ENCODE measurements at regions not wholly inside any gene's neighbourhood (a gene's known extent, or its start where the extent isn't known, plus 50 kb on each side); places are given as distances from the start of the nearest gene placed in this dataset.

- no peak for DNase-seq (ENCODE audit: low read depth)
- TF ChIP-seq CTCF (IDR thresholded peaks at IDR 0.05; ENCODE audit: low read depth, low read length, missing control alignments) = no peak
- H3K4me3 ChIP-seq (ENCODE audit: low read depth, low read length) = no peak overlapping the region
Measured at GRCh38 chr7:136807598-136807997, 60.9 kb upstream of the CHRM2 start.

GRCh38 chr7:136803028-136803427, 65.4 kb upstream of the CHRM2 start:
- H3K4me3 ChIP-seq (ENCODE audit: low read depth, low read length) = no peak overlapping the region
- no peak for TF ChIP-seq CTCF (IDR thresholded peaks at IDR 0.05; ENCODE audit: low read depth, low read length, missing control alignments)
- no peak for DNase-seq (ENCODE audit: low read depth)

GRCh38 chr7:136783934-136784333, 84.5 kb upstream of the CHRM2 start:
- TF ChIP-seq CTCF (IDR thresholded peaks at IDR 0.05; ENCODE audit: low read depth, low read length, missing control alignments) = no peak

GRCh38 chr7:136741941-136742340, 126.5 kb upstream of the CHRM2 start:
- no peak overlapping the region for H3K4me3 ChIP-seq (ENCODE audit: low read depth, low read length)
- no peak for DNase-seq (ENCODE audit: low read depth)
- no peak for TF ChIP-seq CTCF (IDR thresholded peaks at IDR 0.05; ENCODE audit: low read depth, low read length, missing control alignments)

More at GRCh38 chr7:136783934-136784333, 84.5 kb upstream of the CHRM2 start:
- DNase-seq (ENCODE audit: low read depth) = no peak
- no peak overlapping the region for H3K4me3 ChIP-seq (ENCODE audit: low read depth, low read length)

- no peak for DNase-seq (ENCODE audit: low read depth)
- no peak overlapping the region for H3K4me3 ChIP-seq (ENCODE audit: low read depth, low read length)
- no peak for TF ChIP-seq CTCF (IDR thresholded peaks at IDR 0.05; ENCODE audit: low read depth, low read length, missing control alignments)
Measured at GRCh38 chr7:136728945-136729344, 139.5 kb upstream of the CHRM2 start.

GRCh38 chr7:136726460-136726859, 142.0 kb upstream of the CHRM2 start:
- no peak for DNase-seq (ENCODE audit: low read depth)
- H3K4me3 ChIP-seq (ENCODE audit: low read depth, low read length) = no peak overlapping the region
- no peak for TF ChIP-seq CTCF (IDR thresholded peaks at IDR 0.05; ENCODE audit: low read depth, low read length, missing control alignments)

GRCh38 chr7:136717910-136718557, 150.4 kb upstream of the CHRM2 start:
- H3K4me3 ChIP-seq (ENCODE audit: low read depth, low read length) = no peak overlapping the region
- no peak for DNase-seq (ENCODE audit: low read depth)
- TF ChIP-seq CTCF (IDR thresholded peaks at IDR 0.05; ENCODE audit: low read depth, low read length, missing control alignments) = no peak

Measured in GM12864 (cell line).